Right atrium auricular region (tissue), 2 donors: ENCODE measurements at regions not wholly inside any gene's neighbourhood (a gene's known extent, or its start where the extent isn't known, plus 50 kb on each side); places are given as distances from the start of the nearest gene placed in this dataset.

Experiments used
- DNase-seq: peaks from one replicate; pipeline ENCODE4 v3.0.0-alpha.2; 2019; ENCODE audit warnings: low spot score
- H3K27ac ChIP-seq, 2 donors: fragments of 200-600 bp; sonication (generic); 1 replicate in 1 of 2; 2 replicates in 1 of 2; pipeline ENCODE4 v1.5.1; 2016 to 2019
- H3K27me3 ChIP-seq, 2 donors: fragments of 200-600 bp; sonication (generic); one replicate each; pipeline versions ENCODE4 v1.5.1 to v1.6.0; 2017 to 2019
- H3K36me3 ChIP-seq: fragments of 200-600 bp; sonication (generic); one replicate; pipeline ENCODE4 v1.5.1; 2016
- H3K4me1 ChIP-seq, 2 donors: fragments of 200-600 bp; sonication (generic); one replicate each; pipeline versions ENCODE4 v1.5.1 to v1.6.0; 2017 to 2019
- H3K4me3 ChIP-seq, 2 donors: fragments of 200-600 bp; sonication (generic); 1 replicate in 1 of 2; 2 replicates in 1 of 2; pipeline ENCODE4 v1.5.1; 2017 to 2019; ENCODE audit warnings: mild to moderate bottlenecking in 1 of 2, moderate library complexity in 1 of 2
- H3K9me3 ChIP-seq, 2 donors: fragments of 200-600 bp; sonication (generic); one replicate each; pipeline ENCODE4 v1.5.1; 2019
- TF ChIP-seq, protein P1 (sequence below), 2 donors: fragments of 200-600 bp; sonication (generic); IDR thresholded peaks; one replicate each; pipeline ENCODE4 v1.5.1; 2019; ENCODE audit warnings: antibody characterized with exemption in 2 of 2

DNA sequence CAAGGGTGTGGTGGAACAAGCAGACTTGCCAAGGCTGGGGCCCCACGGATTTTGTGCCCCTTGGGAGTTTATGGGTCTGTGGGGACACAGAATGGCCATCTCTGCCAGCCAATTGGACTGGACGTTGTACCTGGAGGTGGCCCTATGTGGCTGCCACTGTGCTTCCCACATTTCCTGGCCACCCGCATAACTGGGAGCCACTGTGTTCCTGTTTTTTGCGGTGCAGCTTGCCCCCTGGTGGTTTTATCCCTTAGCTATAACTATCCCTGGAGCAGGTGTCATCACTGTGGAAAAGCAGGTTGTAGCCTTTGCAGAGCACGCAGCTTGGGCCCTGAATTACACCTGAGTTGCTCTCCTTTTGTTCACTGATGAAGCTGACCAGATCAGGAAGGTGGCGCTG lies 306.3 kb downstream of the ZPLD1 start:
- Histone ChIP-seq H3K36me3 (no peaks in the 10 kb centered on the region), H3K4me3 (no peak overlapping the region), H3K4me1 (peaks cover 0 to 7% of the 10 kb centered on the region in 2 donors), H3K27ac (no peak overlapping the region), H3K9me3 (no peaks in the 10 kb centered on the region), H3K27me3 (no peaks in the 10 kb centered on the region)
- no peak for DNase-seq
- TF ChIP-seq, protein P1, sequence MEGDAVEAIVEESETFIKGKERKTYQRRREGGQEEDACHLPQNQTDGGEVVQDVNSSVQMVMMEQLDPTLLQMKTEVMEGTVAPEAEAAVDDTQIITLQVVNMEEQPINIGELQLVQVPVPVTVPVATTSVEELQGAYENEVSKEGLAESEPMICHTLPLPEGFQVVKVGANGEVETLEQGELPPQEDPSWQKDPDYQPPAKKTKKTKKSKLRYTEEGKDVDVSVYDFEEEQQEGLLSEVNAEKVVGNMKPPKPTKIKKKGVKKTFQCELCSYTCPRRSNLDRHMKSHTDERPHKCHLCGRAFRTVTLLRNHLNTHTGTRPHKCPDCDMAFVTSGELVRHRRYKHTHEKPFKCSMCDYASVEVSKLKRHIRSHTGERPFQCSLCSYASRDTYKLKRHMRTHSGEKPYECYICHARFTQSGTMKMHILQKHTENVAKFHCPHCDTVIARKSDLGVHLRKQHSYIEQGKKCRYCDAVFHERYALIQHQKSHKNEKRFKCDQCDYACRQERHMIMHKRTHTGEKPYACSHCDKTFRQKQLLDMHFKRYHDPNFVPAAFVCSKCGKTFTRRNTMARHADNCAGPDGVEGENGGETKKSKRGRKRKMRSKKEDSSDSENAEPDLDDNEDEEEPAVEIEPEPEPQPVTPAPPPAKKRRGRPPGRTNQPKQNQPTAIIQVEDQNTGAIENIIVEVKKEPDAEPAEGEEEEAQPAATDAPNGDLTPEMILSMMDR (IDR thresholded peaks at IDR 0.05): peak in 1 of 2 donors; percentile 36

DNA sequence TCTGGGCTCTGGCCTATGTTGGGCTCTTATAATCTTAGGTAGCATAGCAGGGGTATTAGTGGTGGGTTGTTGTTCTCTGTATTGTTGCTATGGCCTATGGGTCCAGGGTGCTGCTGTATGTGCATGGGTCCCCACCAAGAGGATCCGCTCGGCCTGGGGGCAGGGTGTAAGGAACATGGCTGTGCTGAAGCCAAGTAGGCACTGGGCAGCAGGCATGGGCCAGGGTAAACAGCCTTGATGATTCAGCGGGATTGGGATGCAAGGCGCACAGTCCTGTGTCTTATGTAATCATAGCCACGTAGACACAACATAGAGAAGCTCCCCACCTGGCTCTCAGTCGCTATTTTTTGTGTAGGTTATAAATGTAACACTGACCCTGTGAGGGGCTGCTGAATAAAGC lies 306.9 kb downstream of the ZPLD1 start:
- Histone ChIP-seq H3K27me3 (no peaks in the 10 kb centered on the region), H3K4me3 (no peak overlapping the region), H3K9me3 (no peaks in the 10 kb centered on the region), H3K36me3 (no peaks in the 10 kb centered on the region), H3K27ac (no peak overlapping the region), H3K4me1 (peaks cover 0 to 1% of the 10 kb centered on the region in 2 donors)
- DNase-seq: no peak
- TF ChIP-seq, protein P1 (IDR thresholded peaks at IDR 0.05): no peak

DNA sequence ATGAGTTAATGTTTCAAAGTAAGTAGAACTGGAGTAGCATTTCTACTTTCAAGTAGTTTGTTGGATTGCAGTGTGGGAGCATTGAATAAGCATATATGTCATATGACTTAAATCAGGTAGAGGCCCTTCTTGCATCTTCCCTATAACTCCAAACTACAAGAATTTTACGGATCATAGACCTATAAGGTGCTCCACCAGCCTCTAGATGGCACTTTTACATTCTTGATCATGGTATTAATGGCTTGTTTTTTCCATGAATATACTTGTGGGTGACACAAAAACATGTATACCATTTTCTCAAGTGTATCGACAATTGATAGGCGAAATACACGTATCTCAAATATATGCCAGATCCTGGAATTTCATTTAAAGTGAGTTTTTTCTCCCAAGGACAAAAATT lies 311.1 kb downstream of the ZPLD1 start:
- H3K9me3 ChIP-seq: no peaks in the 10 kb centered on the region
- H3K4me3 ChIP-seq: no peak overlapping the region
- DNase-seq: no peak
- no peaks in the 10 kb centered on the region for H3K27me3 ChIP-seq
- no peaks in the 10 kb centered on the region for H3K4me1 ChIP-seq
- no peak overlapping the region for H3K27ac ChIP-seq
- TF ChIP-seq, protein P1 (IDR thresholded peaks at IDR 0.05): peak in 1 of 2 donors; percentile 27
- H3K36me3 ChIP-seq: no peaks in the 10 kb centered on the region

DNA sequence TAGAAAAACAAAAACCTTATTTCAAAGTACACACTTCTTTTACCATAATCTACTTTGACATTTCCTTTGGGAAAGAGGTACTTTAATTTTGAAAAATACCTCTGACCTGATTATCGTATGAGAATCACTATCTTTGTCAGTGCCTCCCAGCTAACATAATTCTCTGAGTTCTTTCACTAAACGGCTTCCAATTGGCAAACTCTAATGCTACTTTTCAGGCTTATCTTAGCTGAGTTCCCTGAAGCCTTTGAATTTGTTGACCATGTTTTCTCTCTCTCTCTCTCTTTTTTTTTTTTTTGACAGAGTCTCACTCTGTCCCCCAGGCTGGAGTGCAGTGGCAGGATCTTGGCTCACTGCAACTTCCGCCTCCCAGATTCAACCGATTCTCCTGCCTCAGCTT lies 312.8 kb downstream of the ZPLD1 start:
- H3K9me3 ChIP-seq: no peaks in the 10 kb centered on the region
- TF ChIP-seq, protein P1 (IDR thresholded peaks at IDR 0.05): no peak
- no peaks in the 10 kb centered on the region for H3K36me3 ChIP-seq
- H3K27ac ChIP-seq: no peak overlapping the region
- no peak overlapping the region for H3K4me3 ChIP-seq
- DNase-seq: no peak
- H3K4me1 ChIP-seq: no peaks in the 10 kb centered on the region
- H3K27me3 ChIP-seq: no peaks in the 10 kb centered on the region

DNA sequence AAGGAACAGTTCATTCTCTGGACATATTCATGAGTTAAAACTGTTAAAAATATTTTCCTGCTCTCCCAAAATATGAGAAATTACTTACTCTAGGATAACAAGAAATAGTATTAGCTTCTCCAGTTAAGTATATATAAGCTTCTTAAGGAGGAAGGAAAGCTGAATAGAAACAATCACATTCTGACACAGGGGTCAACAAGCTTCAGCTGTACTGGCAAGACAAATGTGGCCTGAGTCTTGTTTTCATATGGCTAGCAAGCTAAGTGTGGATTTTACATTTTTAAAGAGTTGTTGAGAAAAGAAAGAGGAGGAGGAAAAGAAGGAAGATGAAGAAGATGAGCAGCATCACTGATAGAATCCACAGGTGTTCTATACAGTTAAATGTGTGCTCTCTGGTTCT lies 313.8 kb downstream of the ZPLD1 start:
- TF ChIP-seq, protein P1 (IDR thresholded peaks at IDR 0.05): no peak
- H3K27ac ChIP-seq: no peak overlapping the region
- H3K27me3 ChIP-seq: no peaks in the 10 kb centered on the region
- no peaks in the 10 kb centered on the region for H3K4me1 ChIP-seq
- DNase-seq: no peak
- H3K9me3 ChIP-seq: no peaks in the 10 kb centered on the region
- no peaks in the 10 kb centered on the region for H3K36me3 ChIP-seq
- no peak overlapping the region for H3K4me3 ChIP-seq

DNA sequence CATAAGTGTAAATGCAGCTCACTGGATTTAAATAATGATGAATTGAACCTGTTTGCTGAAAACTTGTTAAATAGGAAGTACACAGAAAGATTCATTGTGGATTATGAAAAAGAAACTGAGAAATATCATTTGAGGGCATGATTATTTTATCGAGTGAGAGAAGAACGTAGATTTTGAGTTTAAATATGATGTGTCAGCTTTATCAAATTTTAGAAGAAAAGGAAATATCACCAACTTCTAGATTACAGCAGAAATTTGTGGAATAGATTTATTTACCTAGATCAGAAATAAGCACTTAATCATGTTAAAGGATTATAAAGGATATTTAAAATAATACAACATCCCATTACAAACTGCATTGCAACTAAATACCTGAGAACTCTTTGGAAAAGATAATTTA lies 315.5 kb downstream of the ZPLD1 start:
- H3K36me3 ChIP-seq: no peaks in the 10 kb centered on the region
- H3K27me3 ChIP-seq: no peaks in the 10 kb centered on the region
- H3K4me3 ChIP-seq: no peak overlapping the region
- DNase-seq: no peak
- no peak overlapping the region for H3K27ac ChIP-seq
- H3K9me3 ChIP-seq: no peaks in the 10 kb centered on the region
- H3K4me1 ChIP-seq: no peaks in the 10 kb centered on the region
- TF ChIP-seq, protein P1 (IDR thresholded peaks at IDR 0.05): no peak
